ENCODE measurements at regions not wholly inside any gene's neighbourhood (a gene's known extent, or its start where the extent isn't known, plus 50 kb on each side); places are given as distances from the start of the nearest gene placed in this dataset.
"Not testable (repeated sequence)": the region's sequence is repeated elsewhere in the genome, so short reads cannot be mapped to it uniquely, and the experiment has no call there.

GRCh38 chr2:53610260-53610659 is 157.3 kb upstream of the CHAC2 start:
- DNase-seq, result no peak
- in situ Hi-C loops (cut with MboI; ENCODE audit: low pct_unique_long_range_greater_than_20kb, low sequenced_read_pairs), result no loop called here

GRCh38 chr2:53609551-53609950 is 158.1 kb upstream of the CHAC2 start:
- no peak for DNase-seq
- in situ Hi-C loops (cut with MboI; ENCODE audit: low pct_unique_long_range_greater_than_20kb, low sequenced_read_pairs), result no loop called here

- no peak for DNase-seq
- in situ Hi-C loops (cut with MboI; ENCODE audit: low pct_unique_long_range_greater_than_20kb, low sequenced_read_pairs), result no loop called here
Observed at GRCh38 chr2:53608293-53608692, 159.3 kb upstream of the CHAC2 start.

- in situ Hi-C loops (cut with MboI; ENCODE audit: low pct_unique_long_range_greater_than_20kb, low sequenced_read_pairs), result no loop called here
- DNase-seq, result no peak
Observed at GRCh38 chr2:53600815-53601214, 166.8 kb upstream of the CHAC2 start.

GRCh38 chr2:53586733-53587612 is 180.6 kb upstream of the CHAC2 start:
- in situ Hi-C loops (cut with MboI; ENCODE audit: low pct_unique_long_range_greater_than_20kb, low sequenced_read_pairs); DNase-seq: not testable (repeated sequence)

- in situ Hi-C loops (cut with MboI; ENCODE audit: low pct_unique_long_range_greater_than_20kb, low sequenced_read_pairs), result no loop called here
- DNase-seq, result no peak
Observed at GRCh38 chr2:53584986-53585385, 182.6 kb upstream of the CHAC2 start.

- in situ Hi-C loops (cut with MboI; ENCODE audit: low pct_unique_long_range_greater_than_20kb, low sequenced_read_pairs), result no loop called here
- DNase-seq, result no peak
Observed at GRCh38 chr2:53583583-53583982, 184.0 kb upstream of the CHAC2 start.

- no peak for DNase-seq
- in situ Hi-C loops (cut with MboI; ENCODE audit: low pct_unique_long_range_greater_than_20kb, low sequenced_read_pairs), result no loop called here
Observed at GRCh38 chr2:53582556-53582955, 185.0 kb upstream of the CHAC2 start.

GRCh38 chr2:53576166-53576565 is 191.4 kb upstream of the CHAC2 start:
- DNase-seq, result no peak

GRCh38 chr2:53575721-53576124 is 191.9 kb upstream of the CHAC2 start:
- in situ Hi-C loops (cut with MboI; ENCODE audit: low pct_unique_long_range_greater_than_20kb, low sequenced_read_pairs), result no loop called here
- DNase-seq, result no peak

More at GRCh38 chr2:53576166-53576565, 191.4 kb upstream of the CHAC2 start:
- in situ Hi-C loops (cut with MboI; ENCODE audit: low pct_unique_long_range_greater_than_20kb, low sequenced_read_pairs), result no loop called here

GRCh38 chr2:53572696-53573095 is 194.9 kb upstream of the CHAC2 start:
- in situ Hi-C loops (cut with MboI; ENCODE audit: low pct_unique_long_range_greater_than_20kb, low sequenced_read_pairs), result no loop called here
- DNase-seq, result no peak

GRCh38 chr2:53569957-53570727 is 197.5 kb upstream of the CHAC2 start:
- in situ Hi-C loops (cut with MboI; ENCODE audit: low pct_unique_long_range_greater_than_20kb, low sequenced_read_pairs), result no loop called here
- DNase-seq, result no peak

GRCh38 chr2:53568469-53568868 is 199.1 kb upstream of the CHAC2 start:
- in situ Hi-C loops (cut with MboI; ENCODE audit: low pct_unique_long_range_greater_than_20kb, low sequenced_read_pairs), result no loop called here
- DNase-seq, result no peak

- no peak for DNase-seq
- in situ Hi-C loops (cut with MboI; ENCODE audit: low pct_unique_long_range_greater_than_20kb, low sequenced_read_pairs), result no loop called here
Observed at GRCh38 chr2:53567073-53567472, 200.5 kb upstream of the CHAC2 start.

- in situ Hi-C loops (cut with MboI; ENCODE audit: low pct_unique_long_range_greater_than_20kb, low sequenced_read_pairs), result no loop called here
- DNase-seq, result no peak
Observed at GRCh38 chr2:53562407-53562806, 205.2 kb upstream of the CHAC2 start.

- in situ Hi-C loops (cut with MboI; ENCODE audit: low pct_unique_long_range_greater_than_20kb, low sequenced_read_pairs), result no loop called here
- DNase-seq, result no peak
Observed at GRCh38 chr2:53561155-53561554, 206.4 kb upstream of the CHAC2 start.

- no peak for DNase-seq
- in situ Hi-C loops (cut with MboI; ENCODE audit: low pct_unique_long_range_greater_than_20kb, low sequenced_read_pairs), result no loop called here
Observed at GRCh38 chr2:53559302-53559966, 208.2 kb upstream of the CHAC2 start.

- DNase-seq, result no peak
- in situ Hi-C loops (cut with MboI; ENCODE audit: low pct_unique_long_range_greater_than_20kb, low sequenced_read_pairs), result no loop called here
Observed at GRCh38 chr2:53558867-53559266, 208.7 kb upstream of the CHAC2 start.

- in situ Hi-C loops (cut with MboI; ENCODE audit: low pct_unique_long_range_greater_than_20kb, low sequenced_read_pairs), result no loop called here
- no peak for DNase-seq
Observed at GRCh38 chr2:53549497-53549896, 218.1 kb upstream of the CHAC2 start.

GRCh38 chr2:53545604-53546003 is 222.0 kb upstream of the CHAC2 start:
- in situ Hi-C loops (cut with MboI; ENCODE audit: low pct_unique_long_range_greater_than_20kb, low sequenced_read_pairs), result no loop called here
- DNase-seq, result no peak
